H9 (cell line): ENCODE measurements at regions not wholly inside any gene's neighbourhood (a gene's known extent, or its start where the extent isn't known, plus 50 kb on each side); places are given as distances from the start of the nearest gene placed in this dataset.

Experiments used
- DNase-seq: peaks from one replicate; pipeline ENCODE4 v3.0.0-alpha.2; 2017
- H2AFZ ChIP-seq: one replicate; pipeline ENCODE4 v1.6.1; 2013; ENCODE audit warnings: mild to moderate bottlenecking, low read length, control low read depth, moderate library complexity
- H2AK5ac ChIP-seq: 2 replicates; pipeline ENCODE4 v1.6.1; 2013; ENCODE audit warnings: low read length, control low read depth, mixed read lengths; ENCODE audit not compliant: insufficient read length
- H2BK120ac ChIP-seq: one replicate; pipeline ENCODE4 v1.6.1; 2013; ENCODE audit warnings: low read depth, mild to moderate bottlenecking, low read length, control low read depth, inconsistent platforms; ENCODE audit not compliant: poor library complexity, severe bottlenecking
- H2BK12ac ChIP-seq: 2 replicates; pipeline ENCODE4 v1.6.1; 2013; ENCODE audit warnings: low read length, control low read depth, mixed read lengths, low read depth; ENCODE audit not compliant: insufficient read length
- H2BK15ac ChIP-seq: 2 replicates; pipeline ENCODE4 v1.6.1; 2013; ENCODE audit warnings: low read depth, low read length, control low read depth
- H2BK20ac ChIP-seq: one replicate; pipeline ENCODE4 v1.6.1; 2013; ENCODE audit warnings: low read depth, mild to moderate bottlenecking, low read length, control low read depth, inconsistent platforms; ENCODE audit not compliant: poor library complexity, severe bottlenecking
- H2BK5ac ChIP-seq: 2 replicates; pipeline ENCODE4 v1.6.1; 2013; ENCODE audit warnings: low read length, control low read depth, mixed read lengths; ENCODE audit not compliant: insufficient read length
- H3K14ac ChIP-seq: 2 replicates; pipeline ENCODE4 v1.6.1; 2013; ENCODE audit warnings: low read length, control low read depth; ENCODE audit not compliant: insufficient read depth
- H3K18ac ChIP-seq: 2 replicates; pipeline ENCODE4 v1.6.1; 2013; ENCODE audit warnings: low read depth, mild to moderate bottlenecking, mixed read lengths, low read length, control low read depth; ENCODE audit not compliant: insufficient read length
- H3K23ac ChIP-seq: 2 replicates; pipeline ENCODE4 v1.6.1; 2013; ENCODE audit warnings: low read length, control low read depth, mixed read lengths, low read depth; ENCODE audit not compliant: insufficient read length
- H3K23me2 ChIP-seq: 2 replicates; pipeline ENCODE4 v1.6.1; 2013; ENCODE audit warnings: low read depth, mild to moderate bottlenecking, mixed read lengths, low read length, control low read depth; ENCODE audit not compliant: insufficient read length, poor library complexity, severe bottlenecking
- H3K27ac ChIP-seq: 2 replicates; pipeline ENCODE4 v1.5.1; 2013; ENCODE audit warnings: low read length, control low read depth, mixed read lengths, low read depth; ENCODE audit not compliant: insufficient read length
- H3K27me3 ChIP-seq: 2 replicates; pipeline ENCODE4 v1.6.1; 2013; ENCODE audit warnings: low read length, control low read depth, inconsistent platforms; ENCODE audit not compliant: insufficient read depth
- H3K4ac ChIP-seq: 2 replicates; pipeline ENCODE4 v1.6.1; 2013; ENCODE audit warnings: low read depth, mild to moderate bottlenecking, control low read depth, inconsistent platforms, low read length, moderate library complexity
- H3K4me1 ChIP-seq: 2 replicates; pipeline ENCODE4 v1.6.1; 2013; ENCODE audit warnings: low read length, control low read depth, inconsistent platforms; ENCODE audit not compliant: insufficient read depth
- H3K4me2 ChIP-seq: 2 replicates; pipeline ENCODE4 v1.6.1; 2013; ENCODE audit warnings: low read length, control low read depth, mixed read lengths; ENCODE audit not compliant: insufficient read length, insufficient read depth
- H3K56ac ChIP-seq: 2 replicates; pipeline ENCODE4 v1.6.1; 2013; ENCODE audit warnings: low read depth, mild to moderate bottlenecking, mixed read lengths, low read length, control low read depth; ENCODE audit not compliant: insufficient read length
- H3K79me1 ChIP-seq: 2 replicates; pipeline ENCODE4 v1.6.1; 2013; ENCODE audit warnings: low read depth, mild to moderate bottlenecking, moderate library complexity, low read length, control low read depth, inconsistent platforms; ENCODE audit not compliant: insufficient read depth, poor library complexity, severe bottlenecking
- H3K79me2 ChIP-seq: 2 replicates; pipeline ENCODE4 v1.6.1; 2013; ENCODE audit warnings: low read length, control low read depth, inconsistent platforms; ENCODE audit not compliant: insufficient read depth
- H3K9ac ChIP-seq: 2 replicates; pipeline ENCODE4 v1.6.1; 2013; ENCODE audit warnings: low read length, control low read depth, mixed read lengths; ENCODE audit not compliant: insufficient read length; ENCODE audit errors: extremely low read depth
- H3K9me3 ChIP-seq: one replicate; pipeline ENCODE4 v1.6.1; 2013; ENCODE audit warnings: low read depth, low read length, inconsistent platforms; ENCODE audit not compliant: control insufficient read depth
- H3T11ph ChIP-seq: one replicate; pipeline ENCODE4 v1.6.1; 2013; ENCODE audit warnings: mild to moderate bottlenecking, low read length, control low read depth, inconsistent platforms
- H4K20me1 ChIP-seq: one replicate; pipeline ENCODE4 v1.6.1; 2013; ENCODE audit not compliant: control insufficient read depth, insufficient read length, insufficient read depth
- H4K5ac ChIP-seq: 2 replicates; pipeline ENCODE4 v1.6.1; 2013; ENCODE audit warnings: low read depth, mild to moderate bottlenecking, mixed read lengths, low read length, control low read depth; ENCODE audit not compliant: insufficient read length
- H4K8ac ChIP-seq: replicated peaks from 2 replicates; pipeline ENCODE4 v1.6.1; 2013; ENCODE audit warnings: low read length, control low read depth, mixed read lengths, low read depth; ENCODE audit not compliant: insufficient read length
- H4K91ac ChIP-seq: 2 replicates; pipeline ENCODE4 v1.6.1; 2013; ENCODE audit warnings: low read depth, mild to moderate bottlenecking, moderate library complexity, mixed read lengths, low read length, control low read depth; ENCODE audit not compliant: insufficient read length
- H3K27ac Mint-ChIP-seq, 3 experiments: 2 replicates in 2 of 3; 3 replicates in 1 of 3; pipeline ENCODE4 v1.8.0; 2020 to 2021; ENCODE audit warnings: mixed read lengths in 3 of 3, mild to moderate bottlenecking in 1 of 3, moderate library complexity in 1 of 3
- H3K27me3 Mint-ChIP-seq: 2 replicates; pipeline ENCODE4 v1.8.0; 2021; ENCODE audit warnings: low read depth, mild to moderate bottlenecking, moderate library complexity, mixed read lengths
- H3K36me3 Mint-ChIP-seq, 3 experiments: 2 replicates in 2 of 3; 3 replicates in 1 of 3; pipeline ENCODE4 v1.8.0; 2020 to 2021; ENCODE audit warnings: low read depth in 3 of 3, mixed read lengths in 3 of 3; ENCODE audit not compliant: insufficient read depth in 1 of 3
- H3K4me1 Mint-ChIP-seq, 2 experiments: 2 replicates each; pipeline ENCODE4 v1.8.0; 2020; ENCODE audit warnings: mixed read lengths in 2 of 2
- H3K4me3 Mint-ChIP-seq, 2 experiments: 2 replicates in 1 of 2; 3 replicates in 1 of 2; pipeline ENCODE4 v1.8.0; 2020 to 2021; ENCODE audit warnings: mild to moderate bottlenecking in 2 of 2, mixed read lengths in 2 of 2, moderate library complexity in 1 of 2
- H3K9me3 Mint-ChIP-seq, 2 experiments: 2 replicates in 1 of 2; 3 replicates in 1 of 2; pipeline ENCODE4 v1.8.0; 2020; ENCODE audit warnings: mild to moderate bottlenecking in 2 of 2, mixed read lengths in 2 of 2, moderate library complexity in 1 of 2
- WGBS: extraction: QIAGEN DNeasy Blood & Tissue Kit; methylation state at CpG from one replicate; pipeline ENCODE4 v1.1.7; 2013; ENCODE audit warnings: missing lambda C conversion rate, low lambda C conversion rate, mixed read lengths; ENCODE audit not compliant: insufficient read length; ENCODE audit errors: extremely low coverage; 5-methylcytosine and 5-hydroxymethylcytosine counted together
- TF ChIP-seq, protein P1 (sequence below): fragments of 200-600 bp; sonication (generic); conservative IDR thresholded peaks from 3 replicates; pipeline ENCODE4 v1.8.0; 2021; ENCODE audit warnings: antibody characterized with exemption, mild to moderate bottlenecking

DNA sequence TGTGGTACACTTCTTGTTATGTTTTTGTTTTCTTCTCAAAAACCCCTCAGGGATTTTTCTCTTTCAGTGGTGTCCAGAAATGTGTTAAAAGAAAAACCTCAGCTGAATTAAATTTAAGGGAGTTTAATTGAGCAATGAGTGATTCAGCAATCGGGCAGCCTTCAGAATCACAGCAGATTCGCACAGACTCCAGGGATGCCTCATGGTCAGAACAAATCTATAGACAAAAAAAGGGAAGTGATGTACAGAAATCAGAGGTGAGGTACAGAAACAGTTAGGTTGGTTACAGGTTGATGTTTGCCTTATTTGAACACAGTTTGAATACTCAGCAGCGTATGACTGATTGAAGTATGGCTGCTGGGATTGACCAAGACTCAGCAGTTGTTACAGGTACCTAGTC is 86.2 kb downstream of the TLR5 start:
- Histone ChIP-seq H4K5ac (no peak overlapping the region), H4K8ac (no peak overlapping the region), H3K56ac (no peak overlapping the region), H3K4me1 (no peaks in the 10 kb centered on the region), H3K4me2 (no peak overlapping the region), H2AFZ (no peak overlapping the region), H3K79me2 (no peaks in the 10 kb centered on the region), H2BK5ac (no peak overlapping the region), H2BK12ac (no peak overlapping the region), H3K18ac (no peak overlapping the region), H2BK15ac (no peak overlapping the region), H3K9me3 (no peaks in the 10 kb centered on the region), H4K91ac (no peak overlapping the region), H2AK5ac (no peak overlapping the region), H2BK120ac (no peak overlapping the region), H3T11ph (no peak overlapping the region), H3K79me1 (no peaks in the 10 kb centered on the region), H3K23me2 (no peaks in the 10 kb centered on the region), H3K14ac (no peak overlapping the region), H3K9ac (no peak overlapping the region), H3K23ac (no peak overlapping the region), H3K27me3 (no peaks in the 10 kb centered on the region), H3K27ac (no peak overlapping the region), H3K4ac (no peak overlapping the region), H2BK20ac (no peak overlapping the region), H4K20me1 (no peaks in the 10 kb centered on the region)
- no CpG with 5 or more reads among the region's 3 CpGs for WGBS
- Mint-ChIP-seq H3K9me3 (no peaks in the 10 kb centered on the region), H3K4me1 (peaks cover 3 to 9% of the 10 kb centered on the region in 2 experiments), H3K27ac (no peak overlapping the region), H3K27me3 (no peaks in the 10 kb centered on the region), H3K4me3 (no peak overlapping the region), H3K36me3 (peaks cover 0 to 15% (median 2%) of the 10 kb centered on the region in 3 experiments; a peak in 5 of 7 replicates)
- TF ChIP-seq, protein P1, sequence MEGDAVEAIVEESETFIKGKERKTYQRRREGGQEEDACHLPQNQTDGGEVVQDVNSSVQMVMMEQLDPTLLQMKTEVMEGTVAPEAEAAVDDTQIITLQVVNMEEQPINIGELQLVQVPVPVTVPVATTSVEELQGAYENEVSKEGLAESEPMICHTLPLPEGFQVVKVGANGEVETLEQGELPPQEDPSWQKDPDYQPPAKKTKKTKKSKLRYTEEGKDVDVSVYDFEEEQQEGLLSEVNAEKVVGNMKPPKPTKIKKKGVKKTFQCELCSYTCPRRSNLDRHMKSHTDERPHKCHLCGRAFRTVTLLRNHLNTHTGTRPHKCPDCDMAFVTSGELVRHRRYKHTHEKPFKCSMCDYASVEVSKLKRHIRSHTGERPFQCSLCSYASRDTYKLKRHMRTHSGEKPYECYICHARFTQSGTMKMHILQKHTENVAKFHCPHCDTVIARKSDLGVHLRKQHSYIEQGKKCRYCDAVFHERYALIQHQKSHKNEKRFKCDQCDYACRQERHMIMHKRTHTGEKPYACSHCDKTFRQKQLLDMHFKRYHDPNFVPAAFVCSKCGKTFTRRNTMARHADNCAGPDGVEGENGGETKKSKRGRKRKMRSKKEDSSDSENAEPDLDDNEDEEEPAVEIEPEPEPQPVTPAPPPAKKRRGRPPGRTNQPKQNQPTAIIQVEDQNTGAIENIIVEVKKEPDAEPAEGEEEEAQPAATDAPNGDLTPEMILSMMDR = no peak
- no peak for DNase-seq
